Thyroid gland (tissue), 4 donors: ENCODE measurements at regions not wholly inside any gene's neighbourhood (a gene's known extent, or its start where the extent isn't known, plus 50 kb on each side); places are given as distances from the start of the nearest gene placed in this dataset.

Source experiments
- CTCF ChIP-seq, 6 experiments: fragments of 200-600 bp in 3 of 6; fragments of 450-650 bp in 3 of 6; sonication (generic) in 3 of 6; IDR thresholded peaks; one replicate each; pipeline ENCODE4 v1.5.1; 2016 to 2019; ENCODE audit warnings: antibody characterized with exemption in 6 of 6, mild to moderate bottlenecking in 2 of 6, inconsistent platforms in 1 of 6, moderate library complexity in 1 of 6
- POLR2A ChIP-seq, 2 donors: fragments of 450-650 bp; IDR thresholded peaks; one replicate each; pipeline ENCODE4 v1.6.1; 2017; ENCODE audit warnings: antibody characterized with exemption in 2 of 2, mild to moderate bottlenecking in 2 of 2, moderate library complexity in 1 of 2

GRCh38 chr15:54719325-54719724, 477.4 kb downstream of the RSL24D1 start:
- TF ChIP-seq CTCF (IDR thresholded peaks at IDR 0.05) (no peak), POLR2A (IDR thresholded peaks at IDR 0.05) (no peak)
